ENCODE measurements at regions not wholly inside any gene's neighbourhood (a gene's known extent, or its start where the extent isn't known, plus 50 kb on each side); places are given as distances from the start of the nearest gene placed in this dataset.
"Not testable (repeated sequence)": the region's sequence is repeated elsewhere in the genome, so short reads cannot be mapped to it uniquely, and the experiment has no call there.

DNA sequence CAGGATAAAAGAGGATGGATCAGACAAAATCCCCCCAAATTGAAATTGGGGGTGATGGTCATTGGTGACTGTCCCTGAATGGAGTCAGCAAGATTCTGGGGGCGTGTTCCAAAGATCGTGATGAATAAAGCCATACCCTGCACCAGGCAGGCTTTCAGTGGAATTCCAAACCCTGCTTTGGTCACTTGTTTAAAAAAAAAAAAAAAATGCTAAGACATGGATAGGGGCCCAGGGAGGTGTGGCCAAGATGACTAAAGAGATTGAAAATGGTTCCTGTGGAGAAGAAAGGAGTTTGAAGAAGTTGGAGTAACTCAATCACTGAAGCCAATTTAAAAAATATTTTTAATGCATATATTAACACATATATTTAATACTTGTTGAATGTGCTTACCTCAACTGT is 161.4 kb upstream of the KCNG1 start:
- DNase-seq, result no peak

DNA sequence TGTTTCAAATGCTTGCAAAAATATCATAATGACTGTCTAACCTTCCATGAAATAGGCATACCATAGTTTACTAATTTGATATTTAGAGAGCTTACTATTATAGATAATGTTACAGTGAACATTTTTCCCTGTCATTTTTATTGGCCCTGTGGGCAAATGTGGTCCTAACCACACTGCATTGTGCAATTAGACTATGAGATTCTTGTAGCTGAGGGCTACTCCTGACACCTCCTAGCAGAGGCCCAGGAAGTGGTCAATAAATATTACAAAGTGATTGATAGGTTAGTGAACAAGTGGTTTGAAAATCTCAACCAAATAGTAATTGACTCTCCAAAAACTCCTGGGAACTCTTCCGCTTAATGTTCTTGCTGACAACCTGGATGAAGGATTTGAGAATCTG is 160.5 kb upstream of the KCNG1 start:
- DNase-seq, result no peak

DNA sequence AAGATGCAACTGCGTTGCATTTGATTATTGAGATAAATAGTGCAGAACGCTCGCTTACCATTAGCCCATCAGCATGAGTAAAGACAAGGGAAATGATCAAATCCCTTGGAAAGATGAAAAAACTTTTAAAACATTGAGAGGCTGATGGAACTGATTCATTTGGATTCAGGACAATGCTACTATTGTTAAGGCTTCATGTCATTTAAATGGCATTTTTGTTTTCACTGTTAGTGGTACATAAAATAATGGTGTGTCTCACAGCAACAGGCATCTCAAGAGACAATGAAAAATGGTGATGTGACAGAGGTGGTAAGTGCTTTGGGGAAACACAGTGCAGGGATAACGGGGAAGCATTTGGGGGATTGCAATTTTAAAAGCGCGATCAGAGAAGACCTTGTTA is 159.7 kb upstream of the KCNG1 start:
- no peak for DNase-seq

DNA sequence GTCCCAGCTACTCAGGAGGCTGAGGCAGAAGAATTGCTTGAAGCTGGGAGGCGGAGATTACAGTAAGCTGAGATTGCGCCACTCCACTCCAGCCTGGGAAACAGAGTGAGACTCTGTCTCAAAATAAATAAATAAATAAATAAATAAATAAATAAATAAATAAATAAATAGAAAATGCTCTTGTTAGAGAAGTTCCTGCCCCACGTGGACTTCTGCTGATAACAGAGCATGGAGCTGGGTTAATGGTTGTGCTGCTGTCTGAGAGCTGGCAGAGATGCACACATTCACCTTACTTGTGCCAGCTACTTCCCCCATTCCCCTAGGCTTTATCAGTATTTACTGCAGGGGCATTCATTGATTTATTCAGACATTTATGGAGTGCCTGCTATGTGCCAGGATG is 155.2 kb upstream of the KCNG1 start:
- DNase-seq, result no peak

DNA sequence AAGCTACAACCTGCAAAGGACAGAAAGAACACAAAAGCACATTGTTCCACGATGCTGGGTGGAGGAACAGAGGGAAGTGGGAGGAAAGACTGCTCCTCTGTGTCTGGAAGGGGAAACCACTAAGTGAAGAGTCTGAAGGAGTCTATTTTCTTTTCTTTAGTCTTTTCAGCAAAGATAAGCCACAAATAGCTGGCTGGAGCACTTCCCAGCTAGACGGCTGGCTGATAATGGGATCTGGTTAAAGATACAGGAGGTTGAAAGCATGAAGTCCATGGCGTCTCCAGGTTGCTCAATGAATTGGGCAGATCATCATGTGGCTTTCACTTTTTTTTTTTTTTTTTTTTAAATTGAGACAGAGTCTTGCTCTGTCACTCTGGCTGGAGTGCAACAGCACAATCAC is 154.0 kb upstream of the KCNG1 start:
- no peak for DNase-seq

DNA sequence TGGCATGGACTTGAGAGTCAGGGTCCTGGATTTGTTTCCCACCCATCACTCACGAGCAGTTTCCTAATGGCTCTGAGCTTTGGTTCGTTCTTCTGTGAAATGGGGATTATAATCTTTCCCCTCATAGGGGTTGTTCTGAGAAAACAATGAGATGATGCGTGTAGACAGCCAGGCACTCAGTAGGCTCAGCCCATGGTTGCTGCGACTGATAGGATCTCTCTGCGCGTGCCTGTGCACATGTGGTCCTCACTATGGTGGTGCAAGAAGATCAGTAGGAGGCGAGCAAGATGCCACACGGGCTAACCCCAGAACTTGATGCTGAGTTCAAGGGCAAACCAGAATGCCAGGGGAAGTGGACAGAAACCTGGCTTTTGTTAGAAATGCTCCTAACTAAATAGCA is 153.5 kb upstream of the KCNG1 start:
- no peak for DNase-seq

DNA sequence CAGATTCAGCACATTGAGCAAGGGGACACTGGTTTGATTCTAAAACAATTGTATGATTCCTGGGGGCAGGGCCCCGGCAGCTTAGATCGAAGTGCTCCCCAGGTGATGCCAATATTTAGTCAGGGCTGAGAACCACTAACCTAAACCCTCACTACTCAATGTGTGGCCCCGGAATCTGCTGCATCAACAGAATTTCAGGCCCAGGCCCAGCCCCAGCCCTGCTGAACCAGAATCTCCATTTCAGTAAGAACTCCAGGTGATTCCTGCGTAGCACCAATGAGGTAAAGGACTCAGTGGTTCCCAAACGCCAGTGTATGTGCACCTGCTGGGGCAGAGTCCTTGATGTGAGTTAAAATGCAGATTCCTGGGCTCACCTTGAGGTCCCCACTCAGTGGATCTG is 152.8 kb upstream of the KCNG1 start:
- no peak for DNase-seq

DNA sequence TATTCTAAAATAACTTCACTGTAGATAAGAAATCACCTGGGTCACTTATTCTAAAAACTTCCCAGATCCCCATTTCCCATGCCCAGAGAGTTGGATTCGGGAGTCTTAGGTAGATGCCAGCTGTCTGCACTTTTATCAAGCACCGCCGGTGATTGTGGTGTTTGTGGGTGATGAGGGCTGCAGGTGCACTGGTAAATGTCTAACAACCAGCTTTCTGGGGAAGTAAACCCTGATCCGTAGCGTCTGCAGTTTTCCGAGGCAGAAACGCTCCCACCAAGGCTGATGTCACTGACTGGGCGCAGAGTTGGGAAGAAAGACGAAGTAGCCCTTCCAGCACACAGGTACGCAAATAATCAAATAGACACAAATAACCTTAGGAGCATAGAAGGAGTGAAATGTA is 152.2 kb upstream of the KCNG1 start:
- no peak for DNase-seq

DNA sequence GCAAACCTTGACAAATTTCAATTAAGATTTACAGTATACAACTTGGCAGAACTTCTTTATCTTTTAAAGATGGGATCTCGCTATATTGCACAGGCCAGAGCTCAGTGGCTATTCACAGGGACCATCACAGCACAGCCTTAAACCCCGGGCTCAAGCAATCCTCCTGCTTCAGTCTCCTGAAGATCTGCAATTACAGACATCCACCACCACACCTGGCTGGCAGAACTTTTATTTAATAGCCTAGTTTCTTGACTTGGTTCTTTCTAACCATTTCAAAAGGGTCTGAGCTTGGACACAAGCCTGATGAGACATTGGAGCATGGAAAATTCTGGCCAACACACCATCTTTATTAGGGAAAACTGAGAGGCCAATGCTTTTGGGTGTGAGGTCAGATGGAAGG is 151.6 kb upstream of the KCNG1 start:
- no peak for DNase-seq

DNA sequence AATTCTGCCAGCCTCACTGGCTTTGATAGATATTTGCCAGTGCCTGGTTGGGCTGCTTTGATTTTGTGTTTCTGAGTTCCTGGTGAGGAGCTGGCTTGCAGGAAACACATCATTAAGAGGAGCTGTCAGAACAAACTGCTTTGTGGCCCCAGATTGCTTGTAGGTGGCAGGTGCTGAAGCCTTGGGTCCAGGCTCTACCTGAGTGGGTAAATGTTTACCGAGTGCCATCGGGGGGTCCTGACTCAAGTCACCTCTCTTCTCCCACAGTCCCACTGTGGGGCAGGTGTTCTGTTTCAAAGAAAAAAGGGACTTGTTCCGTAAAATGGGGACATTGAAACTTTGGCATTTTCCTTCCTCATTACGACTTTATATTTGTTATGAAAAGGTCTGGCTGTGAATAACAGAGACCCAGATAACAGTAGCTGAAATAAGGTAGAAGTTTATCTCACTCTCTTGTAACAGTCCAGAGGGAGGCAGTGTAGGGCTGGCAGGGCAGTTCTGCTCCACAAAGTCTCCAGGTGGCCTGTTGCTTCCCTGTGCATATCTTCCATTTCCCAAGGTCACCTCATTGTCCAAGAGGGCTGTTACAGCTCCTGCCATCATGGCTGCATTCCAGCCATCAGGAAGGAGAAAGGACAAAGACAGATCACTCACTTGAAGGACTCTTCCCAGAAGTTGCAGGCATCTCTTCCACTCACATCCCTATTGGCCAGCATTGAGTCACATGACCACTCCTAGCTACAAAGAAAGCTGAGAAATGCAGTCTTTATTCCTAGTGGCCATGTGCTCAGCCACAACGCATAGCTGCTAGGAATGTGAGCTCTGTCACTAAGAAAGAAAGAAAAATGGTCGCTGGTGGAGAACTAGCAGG is 149.9 kb upstream of the KCNG1 start:
- DNase-seq, result no peak

DNA sequence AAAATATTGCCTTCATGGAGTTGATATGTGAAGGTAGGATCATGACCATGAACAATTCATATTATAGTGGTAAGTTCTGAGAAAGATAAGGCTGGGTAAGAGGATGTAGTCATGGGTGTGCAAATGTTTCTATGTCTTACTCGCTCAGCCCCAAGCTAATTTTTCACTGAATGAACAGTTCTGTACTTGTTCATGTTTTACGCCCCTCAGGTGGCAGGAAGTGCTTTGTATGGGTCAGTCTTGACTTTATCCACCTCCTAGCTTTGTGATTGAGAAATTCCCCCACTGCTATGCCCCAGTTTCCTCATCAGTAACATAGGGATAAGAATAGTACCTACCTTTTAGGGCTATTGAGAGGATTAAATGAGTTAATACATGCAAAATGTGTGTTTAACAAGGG is 148.2 kb upstream of the KCNG1 start:
- DNase-seq, result no peak

DNA sequence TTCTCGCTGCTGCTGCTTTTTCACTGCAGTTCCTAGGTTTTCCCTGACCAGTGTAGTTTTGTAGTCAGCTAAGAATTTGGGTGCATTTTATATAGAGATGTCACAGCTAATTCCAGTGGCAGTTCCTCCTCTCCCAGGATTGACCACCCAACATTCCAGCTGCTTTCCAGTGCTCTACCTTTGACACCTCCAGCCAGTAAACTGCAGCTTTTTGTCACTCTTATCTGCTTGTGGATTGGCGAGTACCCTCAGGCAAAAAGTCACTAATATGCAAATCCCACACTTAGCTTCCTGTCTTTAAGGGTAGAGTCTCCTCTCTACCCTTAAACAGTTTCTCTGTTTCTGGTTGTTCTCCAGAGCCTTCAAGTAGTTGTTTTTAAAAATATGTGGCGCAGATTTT is 146.9 kb upstream of the KCNG1 start:
- no peak for DNase-seq

DNA sequence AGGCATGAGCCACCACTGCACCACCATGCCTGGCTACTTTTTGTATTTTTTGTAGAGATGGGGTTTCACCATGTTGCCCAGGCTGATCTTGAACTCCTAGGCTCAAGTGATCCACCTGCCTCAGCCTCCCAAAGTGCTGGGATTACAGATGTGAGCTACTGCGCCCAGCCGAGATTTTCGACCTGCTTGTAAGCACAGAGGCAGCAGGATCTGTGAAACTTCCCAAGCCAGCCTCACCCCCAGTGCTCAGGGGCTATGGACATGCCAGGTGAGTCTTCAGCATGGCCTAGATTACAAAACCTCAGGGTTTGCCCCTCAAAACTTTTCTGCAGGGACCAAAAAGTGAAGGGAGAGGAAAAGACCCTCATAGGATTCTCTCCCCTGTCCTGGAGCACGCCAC is 145.0 kb upstream of the KCNG1 start:
- DNase-seq, result not testable (repeated sequence)

DNA sequence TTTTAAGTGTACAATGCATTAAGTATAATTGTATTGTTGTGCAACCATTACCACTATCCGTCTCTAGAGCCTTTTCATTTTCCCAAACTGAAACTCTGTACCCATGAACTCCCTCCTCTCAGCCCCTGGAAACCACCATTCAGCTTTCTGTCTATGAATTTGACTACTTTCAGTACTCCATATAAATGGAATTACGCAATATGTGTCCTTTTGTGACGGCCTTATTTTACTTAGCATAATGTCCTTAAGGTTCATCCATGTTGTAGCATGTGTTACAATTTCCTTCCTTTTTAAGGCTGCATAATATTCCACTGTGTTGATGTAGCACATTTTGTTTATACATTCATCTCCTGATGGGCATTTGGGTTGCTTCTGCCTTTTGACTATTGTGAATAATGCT is 143.6 kb upstream of the KCNG1 start:
- no peak for DNase-seq

DNA sequence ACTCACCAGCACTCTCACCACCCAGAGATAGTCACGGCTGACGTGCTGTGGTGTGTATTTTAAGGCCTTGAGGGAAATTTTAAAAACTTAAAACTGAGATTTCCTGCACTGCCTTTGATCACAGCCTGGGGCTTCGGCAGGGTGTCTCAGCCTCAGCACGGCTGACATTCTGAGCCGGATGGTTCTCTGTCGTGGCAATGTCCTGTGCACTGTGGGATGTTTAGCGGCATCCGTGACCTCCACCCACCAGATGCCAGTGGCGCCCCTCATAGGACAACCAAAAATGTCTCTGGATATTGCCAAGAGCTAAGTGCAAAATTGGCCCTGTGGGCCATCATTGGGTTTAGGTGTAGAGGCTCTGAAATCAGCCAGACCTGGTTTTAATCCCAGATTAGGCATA is 142.2 kb upstream of the KCNG1 start:
- DNase-seq, result no peak

DNA sequence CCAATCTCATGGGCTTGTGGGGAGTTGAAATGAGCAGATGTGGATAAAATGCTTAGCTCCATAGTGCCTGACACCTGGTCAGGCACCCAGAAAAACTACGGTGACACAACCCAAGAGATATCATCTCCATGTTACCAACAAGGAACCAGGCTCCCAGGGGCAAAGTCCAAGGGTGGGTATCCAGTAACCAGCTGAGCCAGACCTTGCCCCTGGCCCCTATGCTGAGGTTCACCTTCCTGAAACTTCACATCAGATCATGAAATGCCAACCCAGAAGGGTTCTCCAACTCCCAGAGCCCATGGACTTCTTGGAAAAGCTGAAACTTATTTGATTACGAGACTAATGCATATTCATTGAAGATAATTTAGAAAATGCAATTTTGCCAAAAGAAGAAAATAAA is 141.8 kb upstream of the KCNG1 start:
- no peak for DNase-seq

DNA sequence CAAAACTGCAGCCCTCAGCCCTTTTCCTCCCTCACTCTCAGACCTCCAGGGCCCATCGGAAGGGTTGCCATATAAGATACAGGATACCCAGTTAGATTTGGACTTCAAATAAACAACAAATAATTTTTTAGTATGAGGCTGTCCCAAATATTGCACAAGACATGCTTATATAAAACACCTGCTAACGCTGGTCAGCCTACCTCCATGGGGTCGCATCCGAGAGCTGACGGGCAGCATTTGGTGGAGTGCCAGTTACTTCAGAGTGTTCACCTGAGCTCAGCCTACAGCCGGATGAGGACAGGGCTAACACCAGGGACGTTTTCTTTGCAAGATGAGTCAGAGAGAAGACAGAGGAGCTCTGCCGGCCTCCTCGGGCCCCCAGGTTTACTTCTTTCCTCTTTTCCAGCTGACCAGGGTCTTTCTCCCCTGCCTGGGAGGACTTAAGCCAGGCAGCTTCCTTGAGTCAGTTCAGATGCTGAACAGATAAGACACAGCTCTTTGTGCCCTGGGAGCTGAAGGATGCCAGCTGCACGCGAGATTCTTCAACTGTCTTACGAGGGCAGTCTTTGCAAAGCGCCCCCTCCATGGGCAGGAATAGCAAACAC is 141.2 kb upstream of the KCNG1 start:
- DNase-seq, result no peak

DNA sequence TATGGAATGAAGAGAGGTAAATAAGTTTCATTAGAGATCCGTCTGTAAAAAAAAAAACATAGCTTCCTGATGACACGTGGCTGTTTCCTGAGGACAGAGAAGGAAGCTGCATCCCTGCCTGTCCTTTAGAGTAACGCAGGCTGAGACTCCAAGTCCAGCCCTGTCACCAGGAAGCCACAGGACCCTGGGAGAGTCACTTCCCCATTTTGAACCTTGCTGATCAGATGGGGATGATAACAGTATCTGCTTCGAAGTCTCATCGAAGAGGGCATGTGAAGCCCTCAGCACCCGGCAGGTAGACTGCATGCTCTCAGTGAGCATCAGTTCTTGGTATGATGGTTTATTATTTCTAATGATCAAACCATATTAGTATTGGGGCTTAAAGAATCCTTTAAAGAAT is 139.1 kb upstream of the KCNG1 start:
- DNase-seq, result no peak

DNA sequence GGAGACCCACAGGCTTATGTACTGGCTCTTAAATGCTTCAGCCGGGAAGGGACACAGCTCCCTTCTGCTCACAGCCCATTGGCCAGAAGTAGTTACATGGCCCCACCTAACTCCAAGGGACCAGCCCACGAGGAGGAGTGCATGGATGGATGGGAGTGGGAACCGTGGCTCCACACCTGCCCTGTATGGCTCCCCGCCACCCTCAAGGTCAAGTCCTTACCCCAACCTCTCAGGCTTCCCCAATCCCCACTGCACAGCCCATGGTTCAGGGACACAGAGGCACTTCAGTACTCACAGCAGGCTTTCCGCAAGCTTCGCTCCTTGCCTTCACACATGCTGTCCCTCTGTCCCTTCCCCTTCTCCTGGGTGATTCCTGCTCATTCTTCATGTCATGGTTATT is 137.9 kb upstream of the KCNG1 start:
- no peak for DNase-seq

DNA sequence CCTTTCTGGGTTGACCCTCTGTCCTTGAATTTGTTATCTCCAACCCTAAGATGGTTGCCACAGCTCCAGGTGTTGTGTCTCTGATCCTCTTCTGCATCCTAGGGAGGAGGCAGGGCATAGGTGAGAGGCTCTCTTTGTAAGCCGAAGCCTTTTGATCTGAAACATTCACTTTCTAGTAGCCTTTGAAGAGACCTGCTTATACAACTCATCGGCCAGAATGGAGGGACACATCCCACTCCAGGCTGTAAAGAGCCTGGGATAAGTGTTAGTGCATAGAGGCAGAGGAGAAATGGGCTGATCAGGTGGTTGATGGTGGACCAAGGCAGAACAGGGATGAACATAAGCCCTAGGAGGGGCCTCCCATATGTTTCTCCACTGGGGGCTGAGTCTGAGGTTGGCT is 137.1 kb upstream of the KCNG1 start:
- no peak for DNase-seq

DNA sequence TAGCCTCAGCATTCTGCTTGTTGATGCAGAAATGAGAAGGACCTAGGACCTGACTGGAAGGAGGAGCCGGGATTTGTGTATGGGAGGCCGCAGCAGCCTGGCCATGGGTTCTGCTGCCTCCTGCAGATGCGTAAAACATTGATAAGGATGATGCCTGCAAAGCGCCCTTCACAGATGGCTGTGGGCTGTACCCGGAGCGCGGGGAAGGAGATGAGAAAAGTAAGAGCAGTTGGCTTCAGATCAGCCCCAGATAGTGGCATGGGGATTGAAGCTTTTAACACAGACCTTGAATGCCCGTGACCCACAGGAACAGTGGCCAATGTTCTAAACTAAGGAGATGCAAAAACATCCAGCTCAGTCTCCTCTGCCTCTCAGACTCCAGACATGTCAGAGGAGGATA is 136.4 kb upstream of the KCNG1 start:
- DNase-seq, result no peak

DNA sequence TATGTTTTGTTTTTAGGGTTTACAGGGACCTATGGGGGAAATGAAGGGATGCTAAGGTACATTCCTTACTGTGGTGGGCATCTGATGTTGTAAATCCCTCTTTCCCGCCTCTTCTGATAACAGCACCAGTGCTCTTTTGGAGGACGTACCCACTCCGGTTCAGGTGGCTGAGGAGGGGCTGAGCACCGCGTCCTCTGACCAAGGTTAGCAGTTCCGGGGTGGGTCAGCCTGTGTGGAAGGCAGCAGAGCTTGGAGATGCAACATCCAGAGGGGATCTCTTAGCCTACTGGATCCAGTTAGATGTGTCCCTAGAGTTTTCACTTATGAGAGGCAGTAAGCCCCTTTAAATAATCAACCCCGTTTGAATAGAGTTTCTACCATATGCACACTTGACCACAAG is 135.3 kb upstream of the KCNG1 start:
- DNase-seq, result no peak

DNA sequence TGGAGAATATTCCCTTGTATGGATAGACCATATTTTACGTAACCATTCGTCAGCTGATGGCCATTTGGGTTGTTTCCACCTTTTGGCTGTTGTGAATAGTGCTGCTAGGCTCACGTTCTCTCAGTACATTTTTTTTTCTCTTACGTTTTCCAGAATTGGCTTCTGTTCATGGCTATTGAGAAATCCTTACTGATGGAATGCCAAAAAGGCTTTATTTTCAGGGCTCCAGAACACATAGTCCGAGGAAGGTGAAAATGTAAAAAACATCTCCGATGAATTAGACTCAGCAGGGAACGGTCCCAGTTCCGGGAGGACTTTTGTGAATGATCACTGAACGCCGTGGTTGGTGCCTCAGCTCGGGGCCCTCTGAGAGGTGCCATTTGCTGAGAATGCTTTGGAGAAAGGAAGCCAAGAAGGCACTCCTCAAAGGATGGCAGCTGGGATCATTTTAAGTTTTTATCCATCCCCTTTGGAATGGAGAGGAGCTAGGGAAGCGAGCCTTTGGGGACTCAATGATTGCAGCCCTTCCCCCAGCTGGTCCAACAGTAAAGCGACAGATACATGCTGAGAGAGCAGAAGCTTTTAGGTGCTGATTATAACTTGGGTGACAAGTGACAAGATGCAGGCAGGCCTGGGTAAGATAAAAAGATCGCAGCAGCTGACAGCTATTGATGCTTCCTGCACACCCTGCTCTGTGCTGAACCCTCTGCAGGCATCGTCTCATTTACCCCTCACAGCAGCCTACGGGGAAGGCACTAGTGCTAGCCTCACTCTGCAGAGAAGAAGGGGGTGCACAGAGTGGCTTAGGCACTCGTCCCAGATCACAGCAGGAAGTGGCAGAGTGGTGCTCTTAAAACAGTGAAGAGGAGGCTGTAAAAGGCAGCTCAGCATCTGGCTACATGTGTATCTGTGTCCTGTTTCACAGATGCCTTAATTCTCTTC is 133.4 kb upstream of the KCNG1 start:
- no peak for DNase-seq
